ENCODE measurements at regions not wholly inside any gene's neighbourhood (a gene's known extent, or its start where the extent isn't known, plus 50 kb on each side); places are given as distances from the start of the nearest gene placed in this dataset.

GRCh38 chr12:92277795-92278194 lies 132.1 kb upstream of the BTG1 start:
- H3K9me3 ChIP-seq (ENCODE audit: control insufficient read depth in 1 of 2, insufficient read depth in 1 of 2, low read depth in 1 of 2, low read length in 2 of 2), result no peaks in the 10 kb centered on the region
- BruUV-seq (replicated peaks), result no TSS peak

More at GRCh38 chr12:92277795-92278194, 132.1 kb upstream of the BTG1 start:
- H3K27me3 ChIP-seq (ENCODE audit: insufficient read depth, low read length), result no peaks in the 10 kb centered on the region
- TF ChIP-seq JUND (IDR thresholded peaks at IDR 0.05), result no peak
- TF ChIP-seq CTCF (IDR thresholded peaks at IDR 0.05 in 2 of 3, conservative IDR thresholded peaks at IDR 0.05 in 1 of 3; ENCODE audit: borderline replicate concordance in 1 of 3, insufficient read depth in 1 of 3, low read depth in 2 of 3, low read length in 2 of 3), result no peak
- TF ChIP-seq, protein P1, sequence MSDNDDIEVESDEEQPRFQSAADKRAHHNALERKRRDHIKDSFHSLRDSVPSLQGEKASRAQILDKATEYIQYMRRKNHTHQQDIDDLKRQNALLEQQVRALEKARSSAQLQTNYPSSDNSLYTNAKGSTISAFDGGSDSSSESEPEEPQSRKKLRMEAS (IDR thresholded peaks at IDR 0.05), result no peak
- TF ChIP-seq ATF3 (IDR thresholded peaks at IDR 0.05), result no peak
- TF ChIP-seq EZH2 (IDR thresholded peaks at IDR 0.05), result no peak
- no peak for TF ChIP-seq ZFX (IDR thresholded peaks at IDR 0.05)
- TF ChIP-seq SIN3A (IDR thresholded peaks at IDR 0.05; ENCODE audit: low read depth), result no peak
- no peak for TF ChIP-seq EGR1 (IDR thresholded peaks at IDR 0.05; ENCODE audit: low read depth)
- TF ChIP-seq ZBTB33 (IDR thresholded peaks at IDR 0.05; ENCODE audit: extremely low read depth, insufficient replicate concordance, low read length), result no peak
- TF ChIP-seq ZNF274 (IDR thresholded peaks at IDR 0.05; ENCODE audit: low read depth, low read length), result no peak
- H3K4me2 ChIP-seq (ENCODE audit: low read length), result no peak overlapping the region
- DNase-seq (ENCODE audit: low read depth, low spot score) (no peak), ATAC-seq (no peak)
- no peaks in the 10 kb centered on the region for H3K36me3 ChIP-seq (ENCODE audit: control insufficient read depth in 1 of 2, insufficient read depth in 2 of 2, low read length in 2 of 2)
- H3K4me1 ChIP-seq (ENCODE audit: control insufficient read depth in 1 of 2, insufficient read depth in 2 of 2, low read length in 2 of 2), result no peaks in the 10 kb centered on the region
- intact Hi-C loops (cut with micrococcal nuclease), result no loop called here
- no peaks in the 10 kb centered on the region for H4K20me1 ChIP-seq (ENCODE audit: insufficient read depth)
- RAD21 ChIA-PET (ENCODE audit: low non-redundant PET in 1 of 2, low total read pairs in 2 of 2, uncharacterized antibody in 2 of 2, unreplicated experiment in 2 of 2), result no interaction called here
- no peaks in the 10 kb centered on the region for H3K79me2 ChIP-seq (ENCODE audit: insufficient read depth, low read length)
- CTCF ChIA-PET, result no interaction called here
- no peak overlapping the region for H3K27ac ChIP-seq (ENCODE audit: low read depth, low read length)
- no peak overlapping the region for H3K4me3 ChIP-seq (replicated peaks in 1 of 2; ENCODE audit: low read depth in 1 of 2, low read length in 2 of 2)
- POLR2A ChIA-PET, result no interaction called here
- no peaks in the 10 kb centered on the region for H3K9me2 ChIP-seq (ENCODE audit: insufficient read depth)
- no peak overlapping the region for H2AFZ ChIP-seq (ENCODE audit: low read depth, low read length, poor library complexity, severe bottlenecking)
- no peak overlapping the region for H3K9ac ChIP-seq (ENCODE audit: low read length)

Data from HCT116 (cell line).